Peyer's patch (tissue), 4 donors: ENCODE measurements at regions not wholly inside any gene's neighbourhood (a gene's known extent, or its start where the extent isn't known, plus 50 kb on each side); places are given as distances from the start of the nearest gene placed in this dataset.

Source experiments
- DNase-seq, 3 donors: peaks; one replicate each; pipeline ENCODE4 v3.0.0-alpha.2; 2017 to 2019
- H3K27ac ChIP-seq, 4 donors: fragments of 200-600 bp; sonication (generic); one replicate each; pipeline ENCODE4 v1.5.1; 2016 to 2019
- H3K27me3 ChIP-seq, 2 donors: fragments of 200-600 bp; sonication (generic); one replicate each; pipeline ENCODE4 v1.5.1; 2019
- H3K36me3 ChIP-seq, 3 donors: fragments of 200-600 bp; sonication (generic); one replicate each; pipeline ENCODE4 v1.5.1; 2016 to 2019
- H3K4me1 ChIP-seq, 4 donors: fragments of 200-600 bp; sonication (generic); one replicate each; pipeline ENCODE4 v1.5.1; 2016 to 2019
- H3K4me3 ChIP-seq, 4 donors: fragments of 200-600 bp; sonication (generic); 1 replicate in 3 of 4; 2 replicates in 1 of 4; pipeline ENCODE4 v1.5.1; 2016 to 2019; ENCODE audit warnings: mild to moderate bottlenecking in 1 of 4
- H3K9me3 ChIP-seq, 4 donors: fragments of 200-600 bp; sonication (generic); one replicate each; pipeline ENCODE4 v1.5.1; 2016 to 2019; ENCODE audit warnings: mild to moderate bottlenecking in 1 of 4
- POLR2A ChIP-seq, 2 donors: fragments of 450-650 bp; IDR thresholded peaks; one replicate each; pipeline ENCODE4 v1.5.1; 2017; ENCODE audit warnings: antibody characterized with exemption in 2 of 2, mild to moderate bottlenecking in 2 of 2, moderate library complexity in 2 of 2
- TF ChIP-seq, protein P1 (sequence below), 6 experiments: fragments of 450-650 bp in 4 of 6; fragments of 200-600 bp in 2 of 6; sonication (generic) in 1 of 6; IDR thresholded peaks; one replicate each; pipeline ENCODE4 v1.5.1; 2017 to 2019; ENCODE audit warnings: antibody characterized with exemption in 6 of 6, mild to moderate bottlenecking in 3 of 6, moderate library complexity in 1 of 6

GRCh38 chr14:30108975-30109700 is 181.5 kb upstream of the PRKD1 start:
- Histone ChIP-seq H3K27ac (no peak overlapping the region), H3K9me3 (no peaks in the 10 kb centered on the region), H3K27me3 (no peaks in the 10 kb centered on the region), H3K4me1 (no peaks in the 10 kb centered on the region), H3K36me3 (no peaks in the 10 kb centered on the region), H3K4me3 (no peak overlapping the region)
- DNase-seq = no peak
- TF ChIP-seq, protein P1, sequence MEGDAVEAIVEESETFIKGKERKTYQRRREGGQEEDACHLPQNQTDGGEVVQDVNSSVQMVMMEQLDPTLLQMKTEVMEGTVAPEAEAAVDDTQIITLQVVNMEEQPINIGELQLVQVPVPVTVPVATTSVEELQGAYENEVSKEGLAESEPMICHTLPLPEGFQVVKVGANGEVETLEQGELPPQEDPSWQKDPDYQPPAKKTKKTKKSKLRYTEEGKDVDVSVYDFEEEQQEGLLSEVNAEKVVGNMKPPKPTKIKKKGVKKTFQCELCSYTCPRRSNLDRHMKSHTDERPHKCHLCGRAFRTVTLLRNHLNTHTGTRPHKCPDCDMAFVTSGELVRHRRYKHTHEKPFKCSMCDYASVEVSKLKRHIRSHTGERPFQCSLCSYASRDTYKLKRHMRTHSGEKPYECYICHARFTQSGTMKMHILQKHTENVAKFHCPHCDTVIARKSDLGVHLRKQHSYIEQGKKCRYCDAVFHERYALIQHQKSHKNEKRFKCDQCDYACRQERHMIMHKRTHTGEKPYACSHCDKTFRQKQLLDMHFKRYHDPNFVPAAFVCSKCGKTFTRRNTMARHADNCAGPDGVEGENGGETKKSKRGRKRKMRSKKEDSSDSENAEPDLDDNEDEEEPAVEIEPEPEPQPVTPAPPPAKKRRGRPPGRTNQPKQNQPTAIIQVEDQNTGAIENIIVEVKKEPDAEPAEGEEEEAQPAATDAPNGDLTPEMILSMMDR (IDR thresholded peaks at IDR 0.05) = no peak
- TF ChIP-seq POLR2A (IDR thresholded peaks at IDR 0.05) = no peak

DNA sequence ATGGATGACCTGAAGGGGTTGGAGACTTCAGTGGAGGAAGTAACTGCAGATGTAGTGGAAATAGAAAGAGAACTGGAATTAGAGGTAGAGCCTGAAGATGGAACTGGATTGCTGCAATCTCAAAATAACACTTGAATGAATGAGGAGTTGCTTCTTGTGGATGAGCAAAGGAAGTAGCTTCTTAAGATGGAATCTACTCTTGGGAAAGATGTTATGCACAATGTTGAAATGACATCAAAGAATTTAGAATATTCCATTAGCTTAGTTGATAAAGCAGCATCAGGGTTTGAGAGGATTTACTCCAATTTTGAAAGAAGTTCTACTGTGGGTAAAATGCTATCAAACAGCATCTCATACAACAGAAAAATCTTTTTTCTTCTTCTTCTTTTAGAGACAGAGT is 186.4 kb upstream of the PRKD1 start:
- Histone ChIP-seq H3K4me3 (no peak overlapping the region), H3K27me3 (no peaks in the 10 kb centered on the region), H3K4me1 (no peaks in the 10 kb centered on the region), H3K9me3 (no peaks in the 10 kb centered on the region), H3K27ac (no peak overlapping the region), H3K36me3 (no peaks in the 10 kb centered on the region)
- TF ChIP-seq, protein P1 (IDR thresholded peaks at IDR 0.05) = no peak
- TF ChIP-seq POLR2A (IDR thresholded peaks at IDR 0.05) = no peak
- no peak for DNase-seq

DNA sequence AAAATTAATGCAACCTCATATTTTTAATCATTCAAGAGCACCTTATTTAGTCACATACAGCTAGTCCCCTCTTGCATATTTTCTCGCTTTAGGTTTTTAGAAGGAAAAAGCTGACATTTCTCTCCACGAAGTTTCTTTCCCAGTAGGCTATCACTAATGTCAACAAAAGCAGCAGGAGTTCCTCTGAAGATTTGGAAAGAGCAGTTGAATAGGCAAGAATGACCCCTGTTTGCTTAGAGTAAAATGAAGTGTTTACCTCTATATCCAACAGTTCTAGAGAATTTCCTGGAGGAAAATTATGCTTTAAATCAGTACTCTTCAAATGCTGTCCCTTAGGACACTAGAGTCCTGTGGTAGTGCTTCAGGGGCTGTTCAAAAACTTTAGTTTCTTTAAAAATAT is 188.1 kb upstream of the PRKD1 start:
- TF ChIP-seq, protein P1 (IDR thresholded peaks at IDR 0.05) = no peak
- TF ChIP-seq POLR2A (IDR thresholded peaks at IDR 0.05) = no peak
- H3K27ac ChIP-seq = no peak overlapping the region
- H3K27me3 ChIP-seq = no peaks in the 10 kb centered on the region

DNA sequence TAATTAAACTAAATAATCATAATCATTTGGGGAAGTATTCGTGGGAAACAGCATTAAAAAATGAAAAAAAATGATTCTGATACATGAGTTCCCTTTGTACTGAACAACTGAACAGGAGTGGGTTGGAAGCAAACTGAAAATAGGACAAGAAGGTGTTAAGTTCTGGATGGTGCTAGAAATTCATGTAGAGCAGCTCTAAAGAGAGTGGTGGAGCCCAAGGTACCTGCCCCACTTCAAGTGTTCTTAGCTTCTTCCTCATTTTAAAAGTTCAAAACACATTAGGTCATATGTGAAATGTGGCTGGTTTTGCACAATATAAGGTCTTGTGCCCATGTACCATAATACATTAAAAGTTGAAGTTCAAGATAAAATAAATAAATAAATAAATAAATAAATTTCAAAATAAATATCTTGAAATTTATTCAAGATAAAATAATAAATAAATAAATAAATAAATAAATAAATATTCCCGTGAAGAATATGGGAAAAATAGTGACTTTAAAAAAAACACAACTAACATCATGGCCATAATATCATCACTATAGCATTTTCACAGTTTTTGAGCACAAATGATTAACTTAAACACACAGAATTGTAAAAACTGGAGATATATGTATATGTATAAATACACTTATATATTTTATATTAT is 191.5 kb upstream of the PRKD1 start:
- Histone ChIP-seq H3K4me3 (no peak overlapping the region), H3K36me3 (no peaks in the 10 kb centered on the region), H3K27ac (no peak overlapping the region), H3K4me1 (no peaks in the 10 kb centered on the region), H3K9me3 (no peaks in the 10 kb centered on the region), H3K27me3 (no peaks in the 10 kb centered on the region)
- DNase-seq = no peak
- no peak for TF ChIP-seq POLR2A (IDR thresholded peaks at IDR 0.05)
- TF ChIP-seq, protein P1 (IDR thresholded peaks at IDR 0.05) = no peak

More for the DNA sequence above, 188.1 kb upstream of the PRKD1 start:
- no peaks in the 10 kb centered on the region for H3K9me3 ChIP-seq
- no peak overlapping the region for H3K4me3 ChIP-seq
- no peaks in the 10 kb centered on the region for H3K36me3 ChIP-seq
- no peak for DNase-seq
- H3K4me1 ChIP-seq = no peaks in the 10 kb centered on the region

DNA sequence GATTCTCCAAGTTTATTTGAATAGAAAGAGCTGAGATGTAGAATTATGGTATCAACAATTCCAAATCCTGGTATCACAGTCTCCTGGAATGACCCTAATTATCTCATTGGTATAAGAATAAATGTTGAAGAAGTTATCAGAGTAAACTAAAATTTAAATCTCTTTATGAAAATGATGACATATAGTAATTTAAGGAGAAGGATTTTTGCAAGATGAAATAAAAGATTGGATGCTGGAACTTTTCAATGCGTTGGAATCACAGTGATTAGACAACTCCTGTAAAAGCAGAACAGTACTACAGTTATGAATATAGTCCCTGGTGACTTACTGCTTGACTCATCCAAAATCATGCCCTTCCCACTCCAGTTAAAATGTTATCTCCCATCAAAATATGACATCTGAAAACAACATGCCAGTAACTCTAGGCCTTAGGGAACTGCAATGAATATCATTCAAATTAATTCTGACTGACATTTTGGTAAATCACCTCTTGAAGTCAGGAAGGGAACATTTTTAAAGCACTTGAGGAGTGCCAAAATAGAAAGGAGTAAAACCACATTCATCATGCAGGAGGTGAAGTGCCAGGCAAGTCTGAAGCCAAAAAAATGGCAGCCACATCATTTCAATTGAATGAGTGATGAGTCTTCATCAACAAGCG is 197.8 kb upstream of the PRKD1 start:
- no peak for DNase-seq
- H3K27ac ChIP-seq = no peak overlapping the region

More for the DNA sequence above, 197.8 kb upstream of the PRKD1 start:
- no peaks in the 10 kb centered on the region for H3K9me3 ChIP-seq
- TF ChIP-seq, protein P1 (IDR thresholded peaks at IDR 0.05) = no peak
- no peak for TF ChIP-seq POLR2A (IDR thresholded peaks at IDR 0.05)
- H3K4me3 ChIP-seq = no peak overlapping the region
- H3K36me3 ChIP-seq = no peaks in the 10 kb centered on the region
- no peaks in the 10 kb centered on the region for H3K27me3 ChIP-seq
- no peaks in the 10 kb centered on the region for H3K4me1 ChIP-seq
